Spinal cord (tissue), 9 donors: ENCODE measurements at regions not wholly inside any gene's neighbourhood (a gene's known extent, or its start where the extent isn't known, plus 50 kb on each side); places are given as distances from the start of the nearest gene placed in this dataset.
A peak's percentile ranks its signal among the peaks of the same experiment; 100 is the strongest.

ENCODE experiments used
- DNase-seq, 6 donors: peaks; one replicate each; pipeline versions ENCODE4 v3.0.0 to v3.0.0-alpha.2; 2013 to 2015; ENCODE audit warnings: low spot score in 6 of 6, low read depth in 4 of 6
- H3K27ac ChIP-seq: one replicate; pipeline ENCODE4 v1.5.1; 2013; ENCODE audit warnings: low read depth, low read length, control low read depth
- H3K27me3 ChIP-seq: one replicate; pipeline ENCODE4 v1.6.1; 2013; ENCODE audit warnings: low read length; ENCODE audit not compliant: control insufficient read depth, insufficient read depth
- H3K36me3 ChIP-seq: one replicate; pipeline ENCODE4 v1.6.1; 2013; ENCODE audit warnings: low read length; ENCODE audit not compliant: control insufficient read depth, insufficient read depth
- H3K4me1 ChIP-seq: one replicate; pipeline ENCODE4 v1.6.1; 2013; ENCODE audit warnings: low read length; ENCODE audit not compliant: control insufficient read depth, insufficient read depth
- H3K4me3 ChIP-seq: one replicate; pipeline ENCODE4 v1.5.1; 2013; ENCODE audit warnings: low read depth, low read length, control low read depth
- H3K9me3 ChIP-seq: one replicate; pipeline ENCODE4 v1.6.1; 2013; ENCODE audit warnings: low read length; ENCODE audit not compliant: control insufficient read depth, insufficient read depth
- WGBS: methylation state at CpG from one replicate; pipeline ENCODE4 v1.1.5; 2013; ENCODE audit warnings: missing lambda C conversion rate; ENCODE audit not compliant: insufficient coverage; 5-methylcytosine and 5-hydroxymethylcytosine counted together
- donor health status: healthy.

DNA sequence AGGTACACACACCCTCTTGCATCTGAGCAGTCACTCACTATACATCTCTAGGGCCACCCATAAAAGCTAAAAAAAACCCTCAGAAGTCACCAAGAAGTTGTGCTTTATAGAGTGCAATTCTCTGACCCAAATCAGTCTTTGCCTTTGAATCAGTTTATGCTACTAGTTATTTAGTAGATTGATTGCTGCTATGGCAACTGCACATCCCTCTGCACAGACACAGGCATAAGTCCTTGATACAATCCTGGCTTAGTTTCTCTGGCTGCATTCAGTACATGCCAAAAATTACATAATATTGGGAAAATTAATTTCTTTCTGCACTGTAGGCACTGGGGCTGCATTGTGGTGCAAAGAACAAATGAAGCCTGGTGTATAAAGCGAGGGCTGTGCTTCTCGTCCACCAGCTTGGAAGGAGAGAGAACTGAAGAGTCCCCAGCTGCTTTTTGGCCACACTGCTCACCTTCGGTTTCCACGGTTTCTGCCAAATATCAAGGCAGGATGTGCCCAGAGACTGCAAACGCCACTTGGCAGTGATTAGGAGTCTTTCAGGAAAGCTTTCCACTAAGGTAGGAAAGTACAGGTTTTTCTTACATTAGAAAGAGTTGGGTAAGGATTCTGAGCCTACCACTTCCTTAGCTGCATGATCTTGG is 258.4 kb downstream of the ELAVL2 start:
- 42% methylated on average over 4 of the region's 5 CpGs for WGBS
- no peak overlapping the region for H3K4me3 ChIP-seq
- H3K4me1 ChIP-seq: peaks cover 3% of the 10 kb centered on the region
- H3K36me3 ChIP-seq: no peaks in the 10 kb centered on the region
- no peaks in the 10 kb centered on the region for H3K9me3 ChIP-seq
- no peaks in the 10 kb centered on the region for H3K27me3 ChIP-seq
- peak in 2 of 6 donors; percentile 32 to 60 for DNase-seq
- no peak overlapping the region for H3K27ac ChIP-seq

GRCh38 chr9:23571414-23572104 is 254.5 kb downstream of the ELAVL2 start:
- Histone ChIP-seq H3K27me3 (no peaks in the 10 kb centered on the region), H3K9me3 (no peaks in the 10 kb centered on the region), H3K27ac (no peak overlapping the region), H3K4me1 (peaks cover 3% of the 10 kb centered on the region), H3K4me3 (no peak overlapping the region), H3K36me3 (no peaks in the 10 kb centered on the region)
- no peak for DNase-seq
- 79% methylated on average over 1 of the region's 2 CpGs for WGBS

DNA sequence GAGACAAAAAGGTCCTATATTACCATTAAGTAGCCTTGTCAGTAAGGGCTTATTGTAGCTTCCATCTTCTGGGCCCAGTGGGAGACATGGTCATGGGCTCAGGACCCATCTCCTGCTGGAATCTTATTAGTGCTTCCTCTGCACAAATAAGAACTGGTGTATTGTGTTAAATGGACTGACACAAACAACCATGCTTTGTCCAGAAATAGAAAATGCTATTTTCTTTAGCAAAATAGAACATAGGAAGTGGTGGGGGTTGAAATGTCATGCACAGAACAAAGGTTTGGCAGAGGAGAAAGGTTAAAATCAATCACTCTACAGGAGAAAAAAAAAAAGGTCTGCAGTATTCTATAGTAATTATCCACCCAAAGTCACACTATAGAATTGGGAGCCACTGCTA is 252.2 kb downstream of the ELAVL2 start:
- no peak for DNase-seq
- H3K4me3 ChIP-seq: no peak overlapping the region
- no peak overlapping the region for H3K27ac ChIP-seq
- no peaks in the 10 kb centered on the region for H3K27me3 ChIP-seq
- no peaks in the 10 kb centered on the region for H3K4me1 ChIP-seq
- H3K36me3 ChIP-seq: no peaks in the 10 kb centered on the region
- H3K9me3 ChIP-seq: no peaks in the 10 kb centered on the region

DNA sequence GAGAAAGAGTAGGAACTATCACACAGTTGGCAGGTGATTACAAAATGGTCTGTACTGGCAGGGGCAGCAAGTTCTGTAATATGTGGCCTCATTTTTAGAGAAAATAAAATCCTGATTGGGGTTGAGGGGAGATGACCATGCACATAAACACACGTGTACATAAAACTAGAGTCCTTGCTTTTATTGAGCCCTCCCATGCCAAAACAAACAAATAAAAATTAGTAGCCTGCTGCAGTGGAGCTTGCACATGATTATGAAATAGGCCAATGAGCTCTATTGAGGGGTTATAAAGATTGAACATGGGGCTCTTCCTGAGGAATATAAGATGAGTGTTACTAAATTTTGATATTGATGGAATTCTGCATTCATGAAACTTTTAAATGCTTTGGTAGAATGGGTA is 248.4 kb downstream of the ELAVL2 start:
- H3K4me1 ChIP-seq: no peaks in the 10 kb centered on the region
- no CpG with 5 or more reads among the region's 1 CpG for WGBS
- no peak overlapping the region for H3K4me3 ChIP-seq
- H3K9me3 ChIP-seq: no peaks in the 10 kb centered on the region
- H3K36me3 ChIP-seq: no peaks in the 10 kb centered on the region
- H3K27me3 ChIP-seq: no peaks in the 10 kb centered on the region
- H3K27ac ChIP-seq: no peak overlapping the region
- DNase-seq: no peak

DNA sequence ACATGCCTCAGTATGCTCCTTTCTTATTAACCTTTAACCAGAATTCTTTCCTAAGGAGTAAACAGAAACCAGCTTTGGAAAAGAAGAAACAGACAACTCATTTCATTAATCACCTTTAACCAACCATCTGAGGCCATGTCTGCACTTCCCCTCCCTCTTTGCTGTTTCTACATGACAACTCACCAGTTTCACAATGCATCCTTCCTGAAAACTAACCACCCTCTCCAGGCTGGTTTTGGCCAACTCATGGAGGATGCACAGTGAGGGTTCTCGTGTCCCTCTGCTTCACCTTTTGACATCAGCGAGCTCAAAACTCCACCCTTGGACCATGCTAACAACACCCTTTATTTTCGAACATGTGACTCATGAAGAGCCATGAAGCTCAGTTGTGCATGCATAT is 244.1 kb downstream of the ELAVL2 start:
- H3K27ac ChIP-seq: no peak overlapping the region
- H3K27me3 ChIP-seq: no peaks in the 10 kb centered on the region
- H3K36me3 ChIP-seq: no peaks in the 10 kb centered on the region
- H3K4me1 ChIP-seq: no peaks in the 10 kb centered on the region
- WGBS: 93% methylated on average over 2 of the region's 3 CpGs
- H3K9me3 ChIP-seq: no peaks in the 10 kb centered on the region
- H3K4me3 ChIP-seq: no peak overlapping the region
- DNase-seq: no peak

DNA sequence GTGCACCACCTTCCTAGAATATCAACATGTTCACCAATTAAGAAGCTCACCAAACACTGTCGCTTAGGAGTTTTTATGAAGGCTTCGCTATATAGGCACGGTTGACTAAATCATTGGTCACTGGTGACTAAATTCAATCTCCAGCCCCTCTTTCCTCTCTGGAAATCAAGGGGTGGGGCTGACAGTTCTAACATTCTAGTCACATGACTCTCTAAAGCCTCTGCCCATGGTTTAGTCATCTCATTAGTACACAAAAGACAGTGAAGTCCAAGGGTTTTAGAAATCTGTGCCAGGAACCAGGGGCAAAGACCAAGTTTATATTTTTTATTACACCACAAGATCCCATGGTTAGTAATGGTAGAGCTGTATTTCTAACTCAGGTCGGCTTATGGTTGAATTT is 243.2 kb downstream of the ELAVL2 start:
- no peak for DNase-seq
- H3K27ac ChIP-seq: no peak overlapping the region
- H3K27me3 ChIP-seq: no peaks in the 10 kb centered on the region
- 93% methylated on average over 3 of the region's 4 CpGs for WGBS
- no peaks in the 10 kb centered on the region for H3K9me3 ChIP-seq
- H3K36me3 ChIP-seq: no peaks in the 10 kb centered on the region
- H3K4me1 ChIP-seq: no peaks in the 10 kb centered on the region
- H3K4me3 ChIP-seq: no peak overlapping the region

DNA sequence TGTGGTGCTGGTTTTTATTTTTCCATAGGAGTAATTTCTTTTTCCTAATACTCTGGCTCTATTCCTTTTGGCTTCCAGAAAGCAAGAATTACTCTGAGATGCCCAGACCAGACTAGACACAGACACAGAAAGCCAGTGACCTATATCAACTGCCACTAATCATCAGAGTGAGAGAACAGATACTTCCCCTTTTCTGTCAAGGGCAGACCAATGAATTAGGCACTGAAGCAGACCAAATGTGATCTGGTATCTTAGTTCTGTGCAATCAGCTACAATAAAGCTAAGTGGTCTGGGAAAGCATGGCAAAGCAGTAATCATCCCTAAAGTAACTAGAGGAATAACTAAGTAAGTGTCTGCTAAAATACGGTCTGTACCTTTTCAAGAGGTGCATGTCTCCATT is 239.1 kb downstream of the ELAVL2 start:
- Histone ChIP-seq H3K4me1 (no peaks in the 10 kb centered on the region), H3K27ac (no peak overlapping the region), H3K27me3 (no peaks in the 10 kb centered on the region), H3K36me3 (no peaks in the 10 kb centered on the region), H3K9me3 (no peaks in the 10 kb centered on the region), H3K4me3 (no peak overlapping the region)
- 86% methylated on average over 1 of the region's 1 CpG for WGBS
- DNase-seq: peak in 2 of 6 donors; percentile 16 to 35

DNA sequence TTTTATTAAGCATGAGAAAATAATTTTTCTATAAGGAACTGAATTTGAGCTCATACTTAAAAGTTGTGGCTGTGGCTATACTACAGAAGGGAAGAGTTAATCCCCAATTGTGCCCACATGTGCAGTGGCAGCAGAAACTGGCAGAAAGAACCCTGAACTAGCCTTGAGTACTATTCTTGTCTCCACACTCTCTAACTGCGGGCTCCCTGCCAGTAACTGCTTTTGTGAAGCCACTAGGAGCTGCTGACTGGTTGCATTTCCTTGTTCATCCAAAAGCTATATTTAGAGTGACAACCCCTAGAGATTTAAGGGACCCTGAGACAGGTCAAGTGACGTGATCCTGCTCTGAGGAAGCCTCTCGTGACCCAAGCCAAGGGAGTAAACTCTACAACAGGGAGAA is 238.6 kb downstream of the ELAVL2 start:
- Histone ChIP-seq H3K27me3 (no peaks in the 10 kb centered on the region), H3K4me1 (no peaks in the 10 kb centered on the region), H3K9me3 (no peaks in the 10 kb centered on the region), H3K27ac (no peak overlapping the region), H3K4me3 (no peak overlapping the region), H3K36me3 (no peaks in the 10 kb centered on the region)
- DNase-seq: peak; percentile 38 to 92 (median 68)
- WGBS: 24% methylated on average over 3 of the region's 3 CpGs

- Histone ChIP-seq H3K36me3 (no peaks in the 10 kb centered on the region), H3K9me3 (no peaks in the 10 kb centered on the region), H3K27me3 (no peaks in the 10 kb centered on the region), H3K27ac (no peak overlapping the region), H3K4me3 (no peak overlapping the region), H3K4me1 (no peaks in the 10 kb centered on the region)
- WGBS: no CpG with 5 or more reads among the region's 2 CpGs
- DNase-seq: no peak
Observed at GRCh38 chr9:23587903-23588302, 238.1 kb downstream of the ELAVL2 start.

GRCh38 chr9:23590276-23591000 is 235.6 kb downstream of the ELAVL2 start:
- Histone ChIP-seq H3K27ac (no peak overlapping the region), H3K9me3 (no peaks in the 10 kb centered on the region), H3K4me3 (no peak overlapping the region), H3K27me3 (no peaks in the 10 kb centered on the region), H3K36me3 (no peaks in the 10 kb centered on the region), H3K4me1 (no peaks in the 10 kb centered on the region)
- WGBS: 95% methylated on average over 2 of the region's 3 CpGs
- DNase-seq: peak in 1 of 6 donors; percentile 21
